Omental fat pad (tissue), 3 donors: ENCODE measurements at regions not wholly inside any gene's neighbourhood (a gene's known extent, or its start where the extent isn't known, plus 50 kb on each side); places are given as distances from the start of the nearest gene placed in this dataset.

Experiments used
- ATAC-seq: fragments of 150-250 bp; one replicate; pipeline ENCODE4 v1.9.1; 2016; ENCODE audit warnings: mild to moderate bottlenecking, moderate library complexity; ENCODE audit not compliant: low FRiP score
- DNase-seq: peaks from one replicate; pipeline ENCODE4 v3.0.0-alpha.2; 2019; ENCODE audit warnings: low spot score
- CTCF ChIP-seq, 3 donors: fragments of 450-650 bp; IDR thresholded peaks; one replicate each; pipeline ENCODE4 v1.5.1; 2016 to 2017; ENCODE audit warnings: antibody characterized with exemption in 3 of 3, mild to moderate bottlenecking in 3 of 3, moderate library complexity in 2 of 3

GRCh38 chr1:218494449-218494852, 149.3 kb downstream of the TGFB2 start:
- ATAC-seq, result no peak
- no peak for TF ChIP-seq CTCF (IDR thresholded peaks at IDR 0.05)

GRCh38 chr1:218495931-218496330, 150.8 kb downstream of the TGFB2 start:
- ATAC-seq (no peak), DNase-seq (no peak)
- TF ChIP-seq CTCF (IDR thresholded peaks at IDR 0.05), result no peak

More at GRCh38 chr1:218494449-218494852, 149.3 kb downstream of the TGFB2 start:
- DNase-seq, result no peak

GRCh38 chr1:218496561-218496960, 151.4 kb downstream of the TGFB2 start:
- TF ChIP-seq CTCF (IDR thresholded peaks at IDR 0.05), result no peak
- ATAC-seq (peak; percentile 72), DNase-seq (no peak)

- peak; percentile 49 for ATAC-seq
- TF ChIP-seq CTCF (IDR thresholded peaks at IDR 0.05), result no peak
Measured at GRCh38 chr1:218498056-218498938, 153.2 kb downstream of the TGFB2 start.

GRCh38 chr1:218499011-218499691, 154.0 kb downstream of the TGFB2 start:
- no peak for TF ChIP-seq CTCF (IDR thresholded peaks at IDR 0.05)

More at GRCh38 chr1:218498056-218498938, 153.2 kb downstream of the TGFB2 start:
- DNase-seq, result no peak

GRCh38 chr1:218499911-218500310, 154.8 kb downstream of the TGFB2 start:
- DNase-seq, result no peak
- TF ChIP-seq CTCF (IDR thresholded peaks at IDR 0.05), result no peak
- no peak for ATAC-seq

More at GRCh38 chr1:218499011-218499691, 154.0 kb downstream of the TGFB2 start:
- peak; percentile 73 for ATAC-seq
- DNase-seq, result no peak
